Caco-2 (cell line): ENCODE measurements at regions not wholly inside any gene's neighbourhood (a gene's known extent, or its start where the extent isn't known, plus 50 kb on each side); places are given as distances from the start of the nearest gene placed in this dataset.

Experiments used
- BruUV-seq: library from RNA; stranded (reverse); fragments of 400-500 nt; replicated peaks from 2 replicates; lab custom pipeline; 2021; lab: Mats Ljungman, UMichigan
- CTCF ChIA-PET: fragments of 300-600 bp; sonication (Branson Sonifier 250); formaldehyde crosslinking; loops from one replicate; lab custom pipeline; 2022; ENCODE audit warnings: antibody characterized with exemption; lab: Charles Lee
- POLR2A ChIA-PET: fragments of 300-600 bp; sonication (Branson Sonifier 250); formaldehyde crosslinking; loops from one replicate; lab custom pipeline; 2022; ENCODE audit warnings: antibody characterized with exemption; lab: Charles Lee
- DNase-seq, 2 experiments: peaks; one replicate each; pipeline versions ENCODE4 v3.0.0 to v3.0.0-alpha.2; 2020 to 2022
- H3K27me3 ChIP-seq: replicated peaks from 2 replicates; pipeline ENCODE4 v1.6.0; 2011; ENCODE audit warnings: low read length; ENCODE audit not compliant: control insufficient read depth, insufficient read depth
- H3K36me3 ChIP-seq: 2 replicates; pipeline ENCODE4 v1.5.1; 2011; ENCODE audit warnings: low read length; ENCODE audit not compliant: control insufficient read depth, insufficient read depth
- H3K4me1 ChIP-seq: fragments of 250-450 bp; sonication (Bioruptor Pico); 2 replicates; pipeline ENCODE4 v1.5.1; 2020; ENCODE audit warnings: mild to moderate bottlenecking
- H3K4me3 ChIP-seq: 2 replicates; pipeline ENCODE4 v1.5.1; 2011; ENCODE audit warnings: low read depth, mild to moderate bottlenecking, control low read depth, low read length
- H3K9me3 ChIP-seq: fragments of 250-450 bp; sonication (Bioruptor Pico); 2 replicates; pipeline ENCODE4 v1.5.1; 2020; ENCODE audit warnings: mild to moderate bottlenecking, moderate library complexity
- H3K27ac Mint-ChIP-seq: one replicate; pipeline ENCODE4 v1.8.0; 2022; ENCODE audit warnings: mixed read lengths; ENCODE audit not compliant: unreplicated experiment
- H3K27me3 Mint-ChIP-seq: one replicate; pipeline ENCODE4 v1.8.0; 2022; ENCODE audit warnings: mixed read lengths; ENCODE audit not compliant: insufficient read depth, unreplicated experiment
- H3K36me3 Mint-ChIP-seq: one replicate; pipeline ENCODE4 v1.8.0; 2022; ENCODE audit warnings: mild to moderate bottlenecking, mixed read lengths; ENCODE audit not compliant: insufficient read depth, unreplicated experiment
- H3K4me1 Mint-ChIP-seq: one replicate; pipeline ENCODE4 v1.8.0; 2022; ENCODE audit warnings: low read depth, mixed read lengths; ENCODE audit not compliant: unreplicated experiment
- H3K4me3 Mint-ChIP-seq: one replicate; pipeline ENCODE4 v1.8.0; 2022; ENCODE audit warnings: mild to moderate bottlenecking, moderate library complexity, mixed read lengths; ENCODE audit not compliant: unreplicated experiment
- H3K9me3 Mint-ChIP-seq: one replicate; pipeline ENCODE4 v1.8.0; 2022; ENCODE audit warnings: mixed read lengths; ENCODE audit not compliant: unreplicated experiment
- intact Hi-C: fragments of 100-400 bp; cut with micrococcal nuclease; formaldehyde crosslinking; loops from one replicate; pipeline ENCODE4 v1.10.0; 2022; ENCODE audit not compliant: unreplicated experiment
- TF ChIP-seq, protein P1 (sequence below), 2 experiments: fragments of 200-600 bp in 1 of 2; IDR thresholded peaks; 1 replicate in 1 of 2; 2 replicates in 1 of 2; pipeline versions ENCODE4 v1.5.1 to v1.8.0; 2011 to 2022; ENCODE audit warnings: antibody characterized with exemption in 1 of 2, control low read depth in 1 of 2, inconsistent platforms in 1 of 2, low read depth in 1 of 2, low read length in 1 of 2, mild to moderate bottlenecking in 1 of 2, moderate library complexity in 1 of 2; ENCODE audit not compliant: insufficient read depth in 1 of 2, severe bottlenecking in 1 of 2, unreplicated experiment in 1 of 2

DNA sequence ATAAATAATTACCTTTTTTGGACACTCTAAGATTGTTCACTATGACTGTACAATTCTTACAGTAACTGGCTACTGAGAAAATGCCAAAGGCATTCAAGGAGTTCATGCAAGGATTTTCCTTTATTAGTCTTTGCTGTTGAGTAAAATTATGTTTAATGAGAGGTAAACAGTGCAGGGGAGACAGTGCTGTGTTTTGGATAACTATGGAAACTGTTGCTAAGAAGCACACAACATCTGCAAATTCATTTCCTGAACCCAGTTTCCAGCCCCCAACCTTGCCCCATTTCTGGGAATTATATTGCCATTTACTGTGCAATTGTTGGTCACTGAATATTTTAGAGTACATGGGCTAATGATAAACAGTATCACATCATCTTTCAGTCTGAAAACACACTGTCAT lies 1005.8 kb downstream of the TRHDE start:
- Mint-ChIP-seq H3K27ac (no peak overlapping the region), H3K4me3 (no peak overlapping the region), H3K9me3 (no peaks in the 10 kb centered on the region), H3K36me3 (no peaks in the 10 kb centered on the region), H3K4me1 (no peaks in the 10 kb centered on the region), H3K27me3 (peaks cover 2% of the 10 kb centered on the region)
- Histone ChIP-seq H3K4me1 (no peaks in the 10 kb centered on the region), H3K27me3 (no peaks in the 10 kb centered on the region), H3K9me3 (no peaks in the 10 kb centered on the region), H3K36me3 (no peaks in the 10 kb centered on the region), H3K4me3 (no peak overlapping the region)
- CTCF ChIA-PET: no interaction called here
- TF ChIP-seq, protein P1, sequence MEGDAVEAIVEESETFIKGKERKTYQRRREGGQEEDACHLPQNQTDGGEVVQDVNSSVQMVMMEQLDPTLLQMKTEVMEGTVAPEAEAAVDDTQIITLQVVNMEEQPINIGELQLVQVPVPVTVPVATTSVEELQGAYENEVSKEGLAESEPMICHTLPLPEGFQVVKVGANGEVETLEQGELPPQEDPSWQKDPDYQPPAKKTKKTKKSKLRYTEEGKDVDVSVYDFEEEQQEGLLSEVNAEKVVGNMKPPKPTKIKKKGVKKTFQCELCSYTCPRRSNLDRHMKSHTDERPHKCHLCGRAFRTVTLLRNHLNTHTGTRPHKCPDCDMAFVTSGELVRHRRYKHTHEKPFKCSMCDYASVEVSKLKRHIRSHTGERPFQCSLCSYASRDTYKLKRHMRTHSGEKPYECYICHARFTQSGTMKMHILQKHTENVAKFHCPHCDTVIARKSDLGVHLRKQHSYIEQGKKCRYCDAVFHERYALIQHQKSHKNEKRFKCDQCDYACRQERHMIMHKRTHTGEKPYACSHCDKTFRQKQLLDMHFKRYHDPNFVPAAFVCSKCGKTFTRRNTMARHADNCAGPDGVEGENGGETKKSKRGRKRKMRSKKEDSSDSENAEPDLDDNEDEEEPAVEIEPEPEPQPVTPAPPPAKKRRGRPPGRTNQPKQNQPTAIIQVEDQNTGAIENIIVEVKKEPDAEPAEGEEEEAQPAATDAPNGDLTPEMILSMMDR (IDR thresholded peaks at IDR 0.05; ENCODE audit: insufficient read depth in 1 of 2, low read depth in 1 of 2, low read length in 1 of 2, severe bottlenecking in 1 of 2, unreplicated experiment in 1 of 2): no peak
- intact Hi-C loops: no loop called here
- DNase-seq: no peak
- no TSS peak for BruUV-seq
- POLR2A ChIA-PET: no interaction called here

GRCh38 chr12:73301530-73301929 lies 1029.4 kb downstream of the TRHDE start:
- Mint-ChIP-seq H3K27ac (no peak overlapping the region), H3K4me3 (no peak overlapping the region), H3K36me3 (no peaks in the 10 kb centered on the region), H3K4me1 (no peaks in the 10 kb centered on the region), H3K9me3 (no peaks in the 10 kb centered on the region), H3K27me3 (no peaks in the 10 kb centered on the region)
- H3K36me3 ChIP-seq: no peaks in the 10 kb centered on the region
- DNase-seq: no peak
- TF ChIP-seq, protein P1 (IDR thresholded peaks at IDR 0.05; ENCODE audit: insufficient read depth in 1 of 2, low read depth in 1 of 2, low read length in 1 of 2, severe bottlenecking in 1 of 2, unreplicated experiment in 1 of 2): no peak
- no peaks in the 10 kb centered on the region for H3K4me1 ChIP-seq
- ChIA-PET CTCF (no interaction called here), POLR2A (no interaction called here)
- H3K4me3 ChIP-seq: no peak overlapping the region
- intact Hi-C loops: no loop called here
- H3K9me3 ChIP-seq: no peaks in the 10 kb centered on the region
- H3K27me3 ChIP-seq: no peaks in the 10 kb centered on the region
- BruUV-seq: no TSS peak

DNA sequence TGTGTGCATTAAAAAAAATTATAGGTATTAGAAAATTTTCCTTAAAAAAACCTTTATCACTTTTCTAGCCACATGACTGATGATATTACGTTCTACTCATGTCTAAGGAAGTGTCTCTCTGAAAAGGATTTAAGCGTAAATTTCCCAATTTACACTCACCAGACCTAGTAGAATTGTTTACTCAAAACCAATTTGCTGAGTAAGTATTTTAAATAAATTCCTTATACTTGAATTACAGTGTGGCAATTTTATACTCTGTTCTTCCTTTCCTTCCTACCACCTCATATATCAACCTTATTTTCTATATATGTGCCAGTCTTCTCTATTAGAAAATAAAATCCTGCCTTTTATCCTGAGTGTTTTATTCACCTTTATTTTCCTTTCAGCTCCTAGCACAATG lies 1035.1 kb downstream of the TRHDE start:
- intact Hi-C loops: no loop called here
- Histone ChIP-seq H3K9me3 (peaks cover 3% of the 10 kb centered on the region; the same call in 1 of the 2 replicates), H3K36me3 (no peaks in the 10 kb centered on the region), H3K4me3 (no peak overlapping the region), H3K27me3 (no peaks in the 10 kb centered on the region), H3K4me1 (no peaks in the 10 kb centered on the region)
- no peaks in the 10 kb centered on the region for H3K36me3 Mint-ChIP-seq
- H3K4me1 Mint-ChIP-seq: no peaks in the 10 kb centered on the region
- no peaks in the 10 kb centered on the region for H3K9me3 Mint-ChIP-seq
- TF ChIP-seq, protein P1 (IDR thresholded peaks at IDR 0.05; ENCODE audit: insufficient read depth in 1 of 2, low read depth in 1 of 2, low read length in 1 of 2, severe bottlenecking in 1 of 2, unreplicated experiment in 1 of 2): no peak
- ChIA-PET POLR2A (no interaction called here), CTCF (no interaction called here)
- no peak overlapping the region for H3K27ac Mint-ChIP-seq
- DNase-seq: no peak
- no peaks in the 10 kb centered on the region for H3K27me3 Mint-ChIP-seq
- H3K4me3 Mint-ChIP-seq: no peak overlapping the region
- no TSS peak for BruUV-seq
